IMR-90 (cell line): ENCODE measurements at regions not wholly inside any gene's neighbourhood (a gene's known extent, or its start where the extent isn't known, plus 50 kb on each side); places are given as distances from the start of the nearest gene placed in this dataset.

Source experiments
- POLR2A ChIP-seq: IDR thresholded peaks from 2 replicates; pipeline ENCODE4 v1.6.1; 2012; ENCODE audit warnings: mild to moderate bottlenecking, low read depth, low read length
- RCOR1 ChIP-seq: IDR thresholded peaks from 2 replicates; pipeline ENCODE4 v1.6.1; 2012; ENCODE audit warnings: mild to moderate bottlenecking, low read length, improper control_type of control experiment; ENCODE audit not compliant: insufficient replicate concordance
- RFX5 ChIP-seq: IDR thresholded peaks from 2 replicates; pipeline ENCODE4 v1.8.0; 2012; ENCODE audit warnings: low read depth, mild to moderate bottlenecking, low read length, moderate library complexity
- TF ChIP-seq, protein P1 (sequence below): conservative IDR thresholded peaks from 2 replicates; pipeline ENCODE4 v1.5.1; 2012; ENCODE audit warnings: mild to moderate bottlenecking, low read depth, low read length, improper control_type of control experiment

DNA sequence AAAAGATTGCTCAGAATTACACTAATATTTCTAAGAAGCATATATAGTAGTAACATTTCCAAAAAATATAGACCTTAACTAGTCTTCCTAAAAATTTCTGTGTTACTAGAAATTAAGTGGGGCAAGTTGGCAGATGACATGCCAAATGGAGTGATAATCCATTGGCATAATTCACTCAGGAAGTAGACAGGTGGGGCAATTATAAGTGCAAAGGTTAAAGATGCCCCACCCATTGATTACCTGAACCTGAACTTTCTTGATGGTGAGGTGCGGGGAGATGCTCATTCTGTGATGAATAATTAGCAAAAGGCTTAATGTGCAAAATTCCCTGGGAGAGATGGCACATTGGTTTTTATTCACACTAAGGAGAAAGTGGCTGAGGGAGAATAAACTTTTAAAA lies 145.8 kb upstream of the RASGEF1B start:
- TF ChIP-seq, protein P1, sequence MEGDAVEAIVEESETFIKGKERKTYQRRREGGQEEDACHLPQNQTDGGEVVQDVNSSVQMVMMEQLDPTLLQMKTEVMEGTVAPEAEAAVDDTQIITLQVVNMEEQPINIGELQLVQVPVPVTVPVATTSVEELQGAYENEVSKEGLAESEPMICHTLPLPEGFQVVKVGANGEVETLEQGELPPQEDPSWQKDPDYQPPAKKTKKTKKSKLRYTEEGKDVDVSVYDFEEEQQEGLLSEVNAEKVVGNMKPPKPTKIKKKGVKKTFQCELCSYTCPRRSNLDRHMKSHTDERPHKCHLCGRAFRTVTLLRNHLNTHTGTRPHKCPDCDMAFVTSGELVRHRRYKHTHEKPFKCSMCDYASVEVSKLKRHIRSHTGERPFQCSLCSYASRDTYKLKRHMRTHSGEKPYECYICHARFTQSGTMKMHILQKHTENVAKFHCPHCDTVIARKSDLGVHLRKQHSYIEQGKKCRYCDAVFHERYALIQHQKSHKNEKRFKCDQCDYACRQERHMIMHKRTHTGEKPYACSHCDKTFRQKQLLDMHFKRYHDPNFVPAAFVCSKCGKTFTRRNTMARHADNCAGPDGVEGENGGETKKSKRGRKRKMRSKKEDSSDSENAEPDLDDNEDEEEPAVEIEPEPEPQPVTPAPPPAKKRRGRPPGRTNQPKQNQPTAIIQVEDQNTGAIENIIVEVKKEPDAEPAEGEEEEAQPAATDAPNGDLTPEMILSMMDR: no peak
- TF ChIP-seq POLR2A (no peak), RCOR1 (no peak), RFX5 (no peak)
